ENCODE measurements at regions not wholly inside any gene's neighbourhood (a gene's known extent, or its start where the extent isn't known, plus 50 kb on each side); places are given as distances from the start of the nearest gene placed in this dataset.

DNA sequence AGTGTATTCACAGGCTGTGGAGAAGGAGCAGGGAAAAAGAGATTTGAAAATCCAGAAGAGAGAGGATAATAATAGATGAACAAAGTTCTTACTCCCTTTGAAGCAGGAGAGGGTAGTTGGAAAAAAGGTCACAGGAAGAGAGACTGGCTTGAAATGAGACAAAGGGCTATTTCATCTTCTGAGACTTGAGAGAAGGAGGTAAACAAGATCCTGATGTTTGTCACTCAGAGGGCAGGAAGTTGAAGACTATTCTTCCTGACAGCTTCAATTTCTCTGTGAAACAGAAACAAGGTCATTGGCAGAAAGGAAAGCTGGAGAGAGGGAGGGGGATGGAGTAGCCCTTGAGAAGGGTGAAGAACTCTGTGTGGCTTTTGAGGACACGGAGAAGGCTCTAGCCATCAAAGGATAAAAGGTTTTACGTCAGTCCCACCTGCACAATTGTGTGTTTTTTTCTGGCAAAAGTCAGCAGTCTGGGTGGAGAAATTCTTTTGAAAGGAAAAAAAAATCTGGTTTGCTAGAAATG lies 216.1 kb upstream of the STEAP4 start:
- Mint-ChIP-seq H3K27me3 (ENCODE audit: unreplicated experiment) (no peaks in the 10 kb centered on the region), H3K4me1 (ENCODE audit: low read depth, unreplicated experiment) (no peaks in the 10 kb centered on the region)

DNA sequence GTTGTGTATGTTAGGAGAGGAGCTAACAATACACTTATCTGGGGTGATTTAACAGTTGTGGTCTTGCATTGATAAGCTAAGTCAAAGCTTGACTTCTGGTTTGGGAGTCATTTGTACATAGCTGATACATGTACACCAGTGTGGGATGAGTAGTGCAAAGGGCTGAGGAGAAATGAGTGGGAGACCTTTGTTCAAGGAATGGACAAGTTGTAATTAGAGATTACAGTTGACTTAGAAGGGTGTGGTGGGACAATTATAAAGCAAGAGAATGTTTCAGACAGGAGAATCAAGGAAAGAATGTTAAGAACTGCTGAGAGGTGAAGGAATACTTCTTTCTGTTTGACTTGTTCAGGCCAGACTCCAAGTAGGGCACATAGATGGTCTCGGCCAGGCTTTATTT lies 209.7 kb upstream of the STEAP4 start:
- BruUV-seq (replicated peaks): no TSS peak
- Mint-ChIP-seq H3K4me1 (ENCODE audit: low read depth, unreplicated experiment) (no peaks in the 10 kb centered on the region), H3K27ac (ENCODE audit: unreplicated experiment) (no peak overlapping the region), H3K27me3 (ENCODE audit: unreplicated experiment) (no peaks in the 10 kb centered on the region), H3K9me3 (ENCODE audit: low read depth, unreplicated experiment) (no peaks in the 10 kb centered on the region), H3K36me3 (ENCODE audit: insufficient read depth, unreplicated experiment) (no peaks in the 10 kb centered on the region), H3K4me3 (ENCODE audit: low read depth, unreplicated experiment) (no peak overlapping the region)
- CTCF ChIA-PET: no interaction called here
- no peak for DNase-seq
- intact Hi-C loops (cut with micrococcal nuclease; ENCODE audit: unreplicated experiment): no loop called here
- TF ChIP-seq, protein P1, sequence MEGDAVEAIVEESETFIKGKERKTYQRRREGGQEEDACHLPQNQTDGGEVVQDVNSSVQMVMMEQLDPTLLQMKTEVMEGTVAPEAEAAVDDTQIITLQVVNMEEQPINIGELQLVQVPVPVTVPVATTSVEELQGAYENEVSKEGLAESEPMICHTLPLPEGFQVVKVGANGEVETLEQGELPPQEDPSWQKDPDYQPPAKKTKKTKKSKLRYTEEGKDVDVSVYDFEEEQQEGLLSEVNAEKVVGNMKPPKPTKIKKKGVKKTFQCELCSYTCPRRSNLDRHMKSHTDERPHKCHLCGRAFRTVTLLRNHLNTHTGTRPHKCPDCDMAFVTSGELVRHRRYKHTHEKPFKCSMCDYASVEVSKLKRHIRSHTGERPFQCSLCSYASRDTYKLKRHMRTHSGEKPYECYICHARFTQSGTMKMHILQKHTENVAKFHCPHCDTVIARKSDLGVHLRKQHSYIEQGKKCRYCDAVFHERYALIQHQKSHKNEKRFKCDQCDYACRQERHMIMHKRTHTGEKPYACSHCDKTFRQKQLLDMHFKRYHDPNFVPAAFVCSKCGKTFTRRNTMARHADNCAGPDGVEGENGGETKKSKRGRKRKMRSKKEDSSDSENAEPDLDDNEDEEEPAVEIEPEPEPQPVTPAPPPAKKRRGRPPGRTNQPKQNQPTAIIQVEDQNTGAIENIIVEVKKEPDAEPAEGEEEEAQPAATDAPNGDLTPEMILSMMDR (IDR thresholded peaks at IDR 0.05; ENCODE audit: unreplicated experiment): no peak

More for the DNA sequence above, 216.1 kb upstream of the STEAP4 start:
- H3K9me3 Mint-ChIP-seq (ENCODE audit: low read depth, unreplicated experiment): no peaks in the 10 kb centered on the region
- CTCF ChIA-PET: no interaction called here
- intact Hi-C loops (cut with micrococcal nuclease; ENCODE audit: unreplicated experiment): no loop called here
- DNase-seq: no peak
- TF ChIP-seq, protein P1 (IDR thresholded peaks at IDR 0.05; ENCODE audit: unreplicated experiment): no peak
- H3K27ac Mint-ChIP-seq (ENCODE audit: unreplicated experiment): no peak overlapping the region
- H3K4me3 Mint-ChIP-seq (ENCODE audit: low read depth, unreplicated experiment): no peak overlapping the region
- no TSS peak for BruUV-seq (replicated peaks)
- no peaks in the 10 kb centered on the region for H3K36me3 Mint-ChIP-seq (ENCODE audit: insufficient read depth, unreplicated experiment)

DNA sequence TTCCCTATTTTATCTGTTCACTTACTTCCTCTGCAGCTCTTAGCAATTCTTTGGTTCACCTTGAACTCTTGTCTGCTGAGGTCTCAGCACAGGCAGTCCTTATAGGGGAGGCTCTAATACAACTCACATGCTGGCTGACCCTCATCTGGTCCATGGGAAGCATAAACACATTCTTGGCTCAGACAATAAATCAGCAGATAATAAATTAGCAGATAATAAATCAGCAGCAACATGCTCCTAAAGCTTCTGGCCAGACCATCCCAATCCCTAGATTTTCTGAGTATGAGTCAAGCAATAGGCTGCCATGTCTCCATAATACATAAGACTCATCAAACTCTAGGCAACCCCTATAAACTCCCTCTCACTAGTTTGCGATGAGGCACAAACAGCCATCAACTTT lies 208.6 kb upstream of the STEAP4 start:
- no peaks in the 10 kb centered on the region for H3K27me3 Mint-ChIP-seq (ENCODE audit: unreplicated experiment)
- H3K27ac Mint-ChIP-seq (ENCODE audit: unreplicated experiment): no peak overlapping the region
- DNase-seq: no peak
- no peaks in the 10 kb centered on the region for H3K9me3 Mint-ChIP-seq (ENCODE audit: low read depth, unreplicated experiment)
- no peaks in the 10 kb centered on the region for H3K36me3 Mint-ChIP-seq (ENCODE audit: insufficient read depth, unreplicated experiment)
- CTCF ChIA-PET: no interaction called here
- TF ChIP-seq, protein P1 (IDR thresholded peaks at IDR 0.05; ENCODE audit: unreplicated experiment): no peak
- no peaks in the 10 kb centered on the region for H3K4me1 Mint-ChIP-seq (ENCODE audit: low read depth, unreplicated experiment)
- BruUV-seq (replicated peaks): no TSS peak
- intact Hi-C loops (cut with micrococcal nuclease; ENCODE audit: unreplicated experiment): no loop called here
- H3K4me3 Mint-ChIP-seq (ENCODE audit: low read depth, unreplicated experiment): no peak overlapping the region

DNA sequence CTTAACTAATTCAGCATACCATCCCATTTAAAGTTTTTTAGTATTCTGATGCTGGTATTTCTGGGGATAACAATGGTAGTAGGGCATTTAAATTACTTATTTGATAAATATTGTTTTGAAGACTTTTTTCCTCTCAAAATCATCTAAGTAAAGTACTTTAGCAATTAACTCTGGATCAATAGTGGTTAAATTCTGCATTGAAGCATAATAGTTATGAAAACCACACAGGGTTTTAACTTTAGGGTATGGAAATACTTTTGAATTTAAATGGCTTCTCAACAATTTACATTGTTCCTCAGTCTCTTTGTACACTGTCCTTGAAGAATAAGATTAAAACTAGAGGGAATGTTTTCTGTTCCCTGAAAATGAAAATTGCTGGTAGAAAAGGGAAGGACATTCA lies 202.6 kb upstream of the STEAP4 start:
- BruUV-seq (replicated peaks): no TSS peak
- no peaks in the 10 kb centered on the region for H3K36me3 Mint-ChIP-seq (ENCODE audit: insufficient read depth, unreplicated experiment)
- DNase-seq: no peak
- H3K27ac Mint-ChIP-seq (ENCODE audit: unreplicated experiment): no peak overlapping the region
- TF ChIP-seq, protein P1 (IDR thresholded peaks at IDR 0.05; ENCODE audit: unreplicated experiment): no peak
- no peaks in the 10 kb centered on the region for H3K9me3 Mint-ChIP-seq (ENCODE audit: low read depth, unreplicated experiment)
- no peaks in the 10 kb centered on the region for H3K27me3 Mint-ChIP-seq (ENCODE audit: unreplicated experiment)
- H3K4me3 Mint-ChIP-seq (ENCODE audit: low read depth, unreplicated experiment): no peak overlapping the region
- intact Hi-C loops (cut with micrococcal nuclease; ENCODE audit: unreplicated experiment): no loop called here
- CTCF ChIA-PET: no interaction called here
- no peaks in the 10 kb centered on the region for H3K4me1 Mint-ChIP-seq (ENCODE audit: low read depth, unreplicated experiment)

Data from Calu3 (cell line).